ENCODE measurements at regions not wholly inside any gene's neighbourhood (a gene's known extent, or its start where the extent isn't known, plus 50 kb on each side); places are given as distances from the start of the nearest gene placed in this dataset.

DNA sequence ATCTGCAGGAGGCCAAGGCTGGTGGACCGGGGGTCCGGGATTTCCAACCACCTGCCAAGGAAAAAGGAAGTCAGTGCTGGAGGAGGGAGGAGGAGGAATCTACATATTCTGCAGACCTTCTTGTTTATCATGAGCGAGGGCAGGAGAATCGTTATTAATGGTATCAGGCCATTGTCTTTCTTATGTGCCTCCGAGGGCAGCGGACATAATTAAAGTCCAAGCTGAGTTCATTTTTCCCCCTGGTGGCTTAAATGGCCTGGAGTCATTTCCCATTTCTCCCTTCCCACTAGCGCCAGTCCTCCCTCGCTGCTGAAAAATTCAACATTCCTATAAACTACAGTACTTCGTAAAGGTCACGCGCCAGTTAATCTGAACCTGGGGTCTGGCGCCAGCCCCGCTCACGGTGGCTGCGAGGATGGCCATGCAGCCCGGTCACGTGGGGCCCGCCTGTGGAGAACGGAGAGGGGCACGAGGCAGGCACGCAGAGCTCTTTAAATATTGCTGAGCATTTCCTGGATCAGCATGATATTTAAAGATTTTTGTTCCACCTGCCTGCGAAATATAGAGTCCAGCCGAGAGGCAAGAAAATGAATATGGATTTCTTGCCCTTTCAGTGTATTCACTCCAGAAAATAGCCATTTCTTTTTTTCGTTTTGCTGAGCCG is 85.2 kb upstream of the PCDH8 start:
- no peaks in the 10 kb centered on the region for H3K9me3 ChIP-seq
- H3K4me3 ChIP-seq: no peak overlapping the region
- TF ChIP-seq, protein P1, sequence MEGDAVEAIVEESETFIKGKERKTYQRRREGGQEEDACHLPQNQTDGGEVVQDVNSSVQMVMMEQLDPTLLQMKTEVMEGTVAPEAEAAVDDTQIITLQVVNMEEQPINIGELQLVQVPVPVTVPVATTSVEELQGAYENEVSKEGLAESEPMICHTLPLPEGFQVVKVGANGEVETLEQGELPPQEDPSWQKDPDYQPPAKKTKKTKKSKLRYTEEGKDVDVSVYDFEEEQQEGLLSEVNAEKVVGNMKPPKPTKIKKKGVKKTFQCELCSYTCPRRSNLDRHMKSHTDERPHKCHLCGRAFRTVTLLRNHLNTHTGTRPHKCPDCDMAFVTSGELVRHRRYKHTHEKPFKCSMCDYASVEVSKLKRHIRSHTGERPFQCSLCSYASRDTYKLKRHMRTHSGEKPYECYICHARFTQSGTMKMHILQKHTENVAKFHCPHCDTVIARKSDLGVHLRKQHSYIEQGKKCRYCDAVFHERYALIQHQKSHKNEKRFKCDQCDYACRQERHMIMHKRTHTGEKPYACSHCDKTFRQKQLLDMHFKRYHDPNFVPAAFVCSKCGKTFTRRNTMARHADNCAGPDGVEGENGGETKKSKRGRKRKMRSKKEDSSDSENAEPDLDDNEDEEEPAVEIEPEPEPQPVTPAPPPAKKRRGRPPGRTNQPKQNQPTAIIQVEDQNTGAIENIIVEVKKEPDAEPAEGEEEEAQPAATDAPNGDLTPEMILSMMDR (IDR thresholded peaks at IDR 0.05): no peak
- H3K27me3 ChIP-seq: no peaks in the 10 kb centered on the region
- DNase-seq (ENCODE audit: low spot score): no peak
- no peak overlapping the region for H3K27ac ChIP-seq
- no peaks in the 10 kb centered on the region for H3K36me3 ChIP-seq
- no peaks in the 10 kb centered on the region for H3K4me1 ChIP-seq

DNA sequence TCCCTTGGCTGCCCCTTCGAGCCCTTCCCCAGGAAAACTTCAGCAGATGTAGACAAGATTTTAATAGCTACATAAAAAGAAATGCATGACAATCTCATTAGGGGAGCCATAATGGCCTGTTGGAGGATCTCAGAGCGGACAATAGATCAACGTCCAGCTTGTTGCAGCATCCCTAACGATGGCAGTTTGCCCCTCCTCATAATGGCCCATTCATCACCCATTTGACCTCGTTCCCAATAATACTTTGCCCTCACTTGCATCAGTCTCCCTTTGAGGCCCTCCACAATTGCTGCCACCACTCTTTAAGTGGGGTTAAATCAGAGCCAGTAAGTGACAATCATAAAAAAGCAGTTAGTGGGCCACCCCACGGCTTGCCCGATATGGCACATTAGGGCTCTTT is 84.7 kb upstream of the PCDH8 start:
- no peaks in the 10 kb centered on the region for H3K4me1 ChIP-seq
- H3K27ac ChIP-seq: no peak overlapping the region
- no peak overlapping the region for H3K4me3 ChIP-seq
- no peaks in the 10 kb centered on the region for H3K9me3 ChIP-seq
- TF ChIP-seq, protein P1 (IDR thresholded peaks at IDR 0.05): no peak
- H3K27me3 ChIP-seq: no peaks in the 10 kb centered on the region
- DNase-seq (ENCODE audit: low spot score): no peak
- H3K36me3 ChIP-seq: no peaks in the 10 kb centered on the region

DNA sequence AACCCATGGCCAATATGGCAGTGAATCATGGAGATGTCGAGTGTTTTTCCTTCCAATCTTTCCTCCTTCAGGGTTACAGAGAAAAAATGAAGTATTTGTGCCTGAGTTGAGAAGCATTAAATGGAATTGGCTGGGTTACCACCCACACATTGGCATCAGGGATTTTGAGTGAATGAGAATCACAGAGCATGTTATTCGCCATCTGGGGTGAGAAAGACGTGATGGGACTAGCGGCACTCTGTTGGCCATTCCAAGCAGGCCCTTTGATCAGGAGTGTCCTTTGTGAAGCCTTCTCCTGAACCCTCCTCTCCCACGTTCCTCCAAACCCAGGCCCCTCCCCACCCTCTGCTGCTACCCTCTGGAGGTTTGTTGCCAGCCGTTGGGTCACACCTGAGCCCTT is 84.2 kb upstream of the PCDH8 start:
- H3K36me3 ChIP-seq: no peaks in the 10 kb centered on the region
- no peak overlapping the region for H3K27ac ChIP-seq
- H3K4me3 ChIP-seq: no peak overlapping the region
- no peak for DNase-seq (ENCODE audit: low spot score)
- TF ChIP-seq, protein P1 (IDR thresholded peaks at IDR 0.05): no peak
- H3K27me3 ChIP-seq: no peaks in the 10 kb centered on the region
- H3K4me1 ChIP-seq: no peaks in the 10 kb centered on the region
- no peaks in the 10 kb centered on the region for H3K9me3 ChIP-seq

DNA sequence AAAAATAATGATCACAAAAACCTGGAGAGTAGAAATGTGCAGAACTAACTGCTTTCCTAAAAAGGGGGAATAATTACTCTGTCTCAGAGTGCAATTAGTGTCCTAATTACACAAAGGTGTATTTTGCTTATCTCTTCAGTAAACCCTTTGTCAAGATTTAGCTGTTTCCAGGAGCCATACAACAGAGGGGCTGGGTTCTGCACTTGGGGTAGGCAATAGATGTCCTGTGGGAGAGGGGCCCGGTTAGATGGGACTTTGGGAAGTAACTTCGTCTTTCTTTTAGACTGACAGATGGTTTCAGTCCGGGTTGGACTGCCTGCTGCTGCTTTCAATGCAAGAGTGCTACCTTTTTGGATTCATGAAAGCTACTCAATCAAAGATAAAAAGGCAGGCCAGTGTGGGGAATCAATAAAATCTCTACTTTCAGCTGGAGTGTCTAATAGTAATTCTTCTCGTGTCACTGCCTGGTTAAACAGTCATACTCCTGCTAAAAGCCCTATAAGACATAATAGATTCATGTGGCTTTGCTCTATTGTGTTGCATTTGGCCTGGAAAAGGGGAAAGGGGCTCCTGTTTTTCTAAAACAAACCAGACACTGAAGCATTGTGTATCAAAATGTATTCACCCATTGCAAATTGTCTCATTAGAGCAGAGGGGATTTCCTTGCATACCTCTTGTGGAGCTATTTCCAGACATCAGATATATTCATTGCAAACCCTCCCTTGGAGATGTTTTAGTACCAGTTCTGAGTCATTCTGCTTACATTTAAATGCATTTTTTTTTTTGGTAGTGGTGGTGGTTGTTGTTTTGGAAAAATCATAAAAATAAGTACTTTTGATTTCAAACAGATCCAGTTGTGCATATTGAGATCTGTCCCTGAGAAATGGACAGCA is 83.3 kb upstream of the PCDH8 start:
- no peak overlapping the region for H3K4me3 ChIP-seq
- H3K9me3 ChIP-seq: no peaks in the 10 kb centered on the region
- H3K27ac ChIP-seq: no peak overlapping the region
- no peaks in the 10 kb centered on the region for H3K4me1 ChIP-seq
- no peaks in the 10 kb centered on the region for H3K36me3 ChIP-seq
- TF ChIP-seq, protein P1 (IDR thresholded peaks at IDR 0.05): no peak
- H3K27me3 ChIP-seq: no peaks in the 10 kb centered on the region
- DNase-seq (ENCODE audit: low spot score): no peak

DNA sequence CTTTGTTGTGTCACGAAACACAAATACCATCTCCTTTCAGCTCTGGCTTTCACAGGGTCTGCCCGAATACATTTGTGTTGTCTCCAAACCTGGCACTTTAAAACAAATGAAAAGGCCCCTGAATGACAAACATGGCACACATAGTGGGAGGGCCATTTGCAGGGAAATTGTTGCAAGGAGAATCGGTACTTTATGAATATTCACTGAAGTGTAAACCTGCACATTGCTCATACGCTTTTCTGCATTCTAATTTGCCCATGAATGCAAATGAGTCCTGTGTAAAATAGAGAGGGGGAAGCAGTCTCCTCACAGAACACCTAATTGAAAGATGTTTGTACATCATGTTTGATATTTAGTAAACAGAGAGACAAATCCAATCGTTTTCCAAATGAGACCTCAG is 82.7 kb upstream of the PCDH8 start:
- Histone ChIP-seq H3K4me1 (no peaks in the 10 kb centered on the region), H3K27me3 (no peaks in the 10 kb centered on the region), H3K9me3 (no peaks in the 10 kb centered on the region), H3K36me3 (no peaks in the 10 kb centered on the region), H3K27ac (no peak overlapping the region), H3K4me3 (no peak overlapping the region)
- TF ChIP-seq, protein P1 (IDR thresholded peaks at IDR 0.05): no peak
- no peak for DNase-seq (ENCODE audit: low spot score)

Measured in right atrium auricular region (tissue), 2 donors.